Lower leg skin (tissue), 3 donors: ENCODE measurements at regions not wholly inside any gene's neighbourhood (a gene's known extent, or its start where the extent isn't known, plus 50 kb on each side); places are given as distances from the start of the nearest gene placed in this dataset.

ENCODE experiments used
- POLR2A ChIP-seq, 2 donors: fragments of 450-650 bp; IDR thresholded peaks; one replicate each; pipeline ENCODE4 v1.6.1; 2016 to 2017; ENCODE audit warnings: antibody characterized with exemption in 2 of 2, mild to moderate bottlenecking in 1 of 2, moderate library complexity in 1 of 2
- TF ChIP-seq, protein P1 (sequence below), 3 donors: fragments of 450-650 bp; IDR thresholded peaks; one replicate each; pipeline ENCODE4 v1.5.1; 2016; ENCODE audit warnings: antibody characterized with exemption in 3 of 3, mild to moderate bottlenecking in 3 of 3, moderate library complexity in 2 of 3

GRCh38 chr3:26100176-26100575 lies 310.3 kb downstream of the OXSM start:
- no peak for TF ChIP-seq POLR2A (IDR thresholded peaks at IDR 0.05)
- TF ChIP-seq, protein P1, sequence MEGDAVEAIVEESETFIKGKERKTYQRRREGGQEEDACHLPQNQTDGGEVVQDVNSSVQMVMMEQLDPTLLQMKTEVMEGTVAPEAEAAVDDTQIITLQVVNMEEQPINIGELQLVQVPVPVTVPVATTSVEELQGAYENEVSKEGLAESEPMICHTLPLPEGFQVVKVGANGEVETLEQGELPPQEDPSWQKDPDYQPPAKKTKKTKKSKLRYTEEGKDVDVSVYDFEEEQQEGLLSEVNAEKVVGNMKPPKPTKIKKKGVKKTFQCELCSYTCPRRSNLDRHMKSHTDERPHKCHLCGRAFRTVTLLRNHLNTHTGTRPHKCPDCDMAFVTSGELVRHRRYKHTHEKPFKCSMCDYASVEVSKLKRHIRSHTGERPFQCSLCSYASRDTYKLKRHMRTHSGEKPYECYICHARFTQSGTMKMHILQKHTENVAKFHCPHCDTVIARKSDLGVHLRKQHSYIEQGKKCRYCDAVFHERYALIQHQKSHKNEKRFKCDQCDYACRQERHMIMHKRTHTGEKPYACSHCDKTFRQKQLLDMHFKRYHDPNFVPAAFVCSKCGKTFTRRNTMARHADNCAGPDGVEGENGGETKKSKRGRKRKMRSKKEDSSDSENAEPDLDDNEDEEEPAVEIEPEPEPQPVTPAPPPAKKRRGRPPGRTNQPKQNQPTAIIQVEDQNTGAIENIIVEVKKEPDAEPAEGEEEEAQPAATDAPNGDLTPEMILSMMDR (IDR thresholded peaks at IDR 0.05) = no peak
